ENCODE measurements at regions not wholly inside any gene's neighbourhood (a gene's known extent, or its start where the extent isn't known, plus 50 kb on each side); places are given as distances from the start of the nearest gene placed in this dataset.
A peak's percentile ranks its signal among the peaks of the same experiment; 100 is the strongest.

DNA sequence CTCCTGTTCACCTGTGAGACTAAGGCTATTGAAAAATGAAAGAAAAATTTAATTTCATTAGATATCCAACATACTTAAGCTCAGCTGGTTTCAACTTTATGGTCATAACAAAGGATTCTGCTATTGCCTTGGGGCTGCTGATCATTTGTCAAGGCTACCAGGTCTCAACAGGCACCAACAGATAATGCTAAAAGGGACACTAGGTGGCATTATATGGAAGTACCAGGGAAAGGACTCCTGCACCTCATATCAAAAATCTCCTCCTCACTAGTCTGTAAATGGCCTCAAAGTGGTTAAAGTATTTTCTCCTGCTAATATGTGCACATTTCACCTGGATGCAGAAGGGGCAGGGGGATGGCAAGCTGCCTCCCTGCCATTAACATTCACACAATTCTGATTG lies 167.9 kb upstream of the REG3A start:
- H3K9me3 ChIP-seq (ENCODE audit: low read length): no peaks in the 10 kb centered on the region
- FAIRE-seq: no peak
- no TSS peak for BruUV-seq (replicated peaks)
- H2AFZ ChIP-seq (ENCODE audit: low read length): no peak overlapping the region
- CTCF ChIA-PET (ENCODE audit: low intra/inter-chr PET ratio, low total read pairs): no interaction called here
- no peaks in the 10 kb centered on the region for H3K36me3 ChIP-seq (replicated peaks in 1 of 2; ENCODE audit: control insufficient read depth in 1 of 2, insufficient read depth in 2 of 2, low read length in 2 of 2)
- no peaks in the 10 kb centered on the region for H3K79me2 ChIP-seq (ENCODE audit: insufficient read depth, low read length)
- H3K27ac ChIP-seq (ENCODE audit: extremely low read length, insufficient read depth, low read length): no peak overlapping the region
- ATAC-seq: peak; percentile 40; the same call in 1 of the 3 replicates
- H3K9ac ChIP-seq (ENCODE audit: insufficient read depth, low read depth, low read length): no peak overlapping the region
- H3K4me3 ChIP-seq (replicated peaks in 1 of 3; ENCODE audit: insufficient read depth in 1 of 3, low read depth in 2 of 3, low read length in 3 of 3): no peak overlapping the region
- in situ Hi-C loops (cut with HindIII; ENCODE audit: extremely low pct_ligation_motif_present, low pct_unique_long_range_greater_than_20kb) (no loop called here), intact Hi-C loops (cut with micrococcal nuclease; ENCODE audit: unreplicated experiment) (no loop called here)
- no peaks in the 10 kb centered on the region for H4K20me1 ChIP-seq (ENCODE audit: insufficient read depth, low read length)
- H3K4me1 ChIP-seq (ENCODE audit: insufficient read depth, low read length): no peaks in the 10 kb centered on the region
- DNase-seq (ENCODE audit: low spot score): no peak
- H3K4me2 ChIP-seq (ENCODE audit: low read depth, low read length): no peak overlapping the region
- POLR2A ChIA-PET: no interaction called here
- no peaks in the 10 kb centered on the region for H3K27me3 ChIP-seq (ENCODE audit: control insufficient read depth in 1 of 2, insufficient read depth in 2 of 2, low read length in 2 of 2)
- TF ChIP-seq MTF2 (CRISPR knock-in tag; IDR thresholded peaks at IDR 0.05; ENCODE audit: borderline replicate concordance) (no peak), STAG1 (CRISPR knock-in tag; IDR thresholded peaks at IDR 0.05) (peak; percentile 28; the same call in 1 of the 2 replicates)
- TF ChIP-seq, protein P1, sequence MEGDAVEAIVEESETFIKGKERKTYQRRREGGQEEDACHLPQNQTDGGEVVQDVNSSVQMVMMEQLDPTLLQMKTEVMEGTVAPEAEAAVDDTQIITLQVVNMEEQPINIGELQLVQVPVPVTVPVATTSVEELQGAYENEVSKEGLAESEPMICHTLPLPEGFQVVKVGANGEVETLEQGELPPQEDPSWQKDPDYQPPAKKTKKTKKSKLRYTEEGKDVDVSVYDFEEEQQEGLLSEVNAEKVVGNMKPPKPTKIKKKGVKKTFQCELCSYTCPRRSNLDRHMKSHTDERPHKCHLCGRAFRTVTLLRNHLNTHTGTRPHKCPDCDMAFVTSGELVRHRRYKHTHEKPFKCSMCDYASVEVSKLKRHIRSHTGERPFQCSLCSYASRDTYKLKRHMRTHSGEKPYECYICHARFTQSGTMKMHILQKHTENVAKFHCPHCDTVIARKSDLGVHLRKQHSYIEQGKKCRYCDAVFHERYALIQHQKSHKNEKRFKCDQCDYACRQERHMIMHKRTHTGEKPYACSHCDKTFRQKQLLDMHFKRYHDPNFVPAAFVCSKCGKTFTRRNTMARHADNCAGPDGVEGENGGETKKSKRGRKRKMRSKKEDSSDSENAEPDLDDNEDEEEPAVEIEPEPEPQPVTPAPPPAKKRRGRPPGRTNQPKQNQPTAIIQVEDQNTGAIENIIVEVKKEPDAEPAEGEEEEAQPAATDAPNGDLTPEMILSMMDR (CRISPR knock-in tag; IDR thresholded peaks at IDR 0.05): peak; percentile 20; the same call in 1 of the 2 replicates

DNA sequence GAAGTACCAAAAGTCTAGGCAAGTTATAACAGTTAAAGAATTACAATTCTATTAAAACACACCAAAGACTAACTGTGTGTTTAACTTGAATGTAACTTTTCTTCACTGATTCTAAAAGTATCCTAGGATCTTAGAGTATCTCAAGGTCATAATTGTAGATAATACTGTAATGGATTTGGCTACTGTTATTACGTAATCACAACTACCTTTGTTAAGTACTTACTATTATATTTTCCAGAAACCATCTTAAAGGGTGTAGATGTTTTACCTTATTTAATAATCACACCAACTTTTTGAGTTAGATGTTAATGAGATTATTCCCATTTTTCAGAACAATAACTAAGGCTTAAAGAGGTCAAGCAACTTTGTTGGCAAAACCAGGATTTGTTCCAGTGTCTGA lies 161.3 kb upstream of the REG3A start:
- no peak overlapping the region for H3K4me3 ChIP-seq (replicated peaks in 1 of 3; ENCODE audit: insufficient read depth in 1 of 3, low read depth in 2 of 3, low read length in 3 of 3)
- in situ Hi-C loops (cut with HindIII; ENCODE audit: extremely low pct_ligation_motif_present, low pct_unique_long_range_greater_than_20kb) (no loop called here), intact Hi-C loops (cut with micrococcal nuclease; ENCODE audit: unreplicated experiment) (no loop called here)
- no peaks in the 10 kb centered on the region for H3K36me3 ChIP-seq (replicated peaks in 1 of 2; ENCODE audit: control insufficient read depth in 1 of 2, insufficient read depth in 2 of 2, low read length in 2 of 2)
- POLR2A ChIA-PET: no interaction called here
- WGBS (ENCODE audit: low lambda C conversion rate): 16% methylated on average over 1 of the region's 1 CpG
- H3K4me2 ChIP-seq (ENCODE audit: low read depth, low read length): no peak overlapping the region
- CTCF ChIA-PET (ENCODE audit: low intra/inter-chr PET ratio, low total read pairs): no interaction called here
- no peaks in the 10 kb centered on the region for H4K20me1 ChIP-seq (ENCODE audit: insufficient read depth, low read length)
- H3K79me2 ChIP-seq (ENCODE audit: insufficient read depth, low read length): no peaks in the 10 kb centered on the region
- H2AFZ ChIP-seq (ENCODE audit: low read length): no peak overlapping the region
- no peak for FAIRE-seq
- no peaks in the 10 kb centered on the region for H3K4me1 ChIP-seq (ENCODE audit: insufficient read depth, low read length)
- no peak overlapping the region for H3K9ac ChIP-seq (ENCODE audit: insufficient read depth, low read depth, low read length)
- no peak overlapping the region for H3K27ac ChIP-seq (ENCODE audit: extremely low read length, insufficient read depth, low read length)
- TF ChIP-seq ATF7 (IDR thresholded peaks at IDR 0.05): peak; percentile 57
- TF ChIP-seq ATF7 (CRISPR knock-in tag; IDR thresholded peaks at IDR 0.05): no peak
- no peak for TF ChIP-seq ZSCAN9 (CRISPR knock-in tag; IDR thresholded peaks at IDR 0.05; ENCODE audit: borderline replicate concordance)
- TF ChIP-seq CEBPB (IDR thresholded peaks at IDR 0.05; ENCODE audit: borderline replicate concordance, low read depth, low read length): peak; percentile 74; the same call in 1 of the 2 replicates
- TF ChIP-seq CC2D1A (CRISPR knock-in tag; IDR thresholded peaks at IDR 0.05): no peak
- DNase-seq (ENCODE audit: low spot score): no peak
- no TSS peak for BruUV-seq (replicated peaks)
- no peaks in the 10 kb centered on the region for H3K27me3 ChIP-seq (ENCODE audit: control insufficient read depth in 1 of 2, insufficient read depth in 2 of 2, low read length in 2 of 2)
- no peaks in the 10 kb centered on the region for H3K9me3 ChIP-seq (ENCODE audit: low read length)
- ATAC-seq: no peak
